ENCODE measurements at regions not wholly inside any gene's neighbourhood (a gene's known extent, or its start where the extent isn't known, plus 50 kb on each side); places are given as distances from the start of the nearest gene placed in this dataset.

DNA sequence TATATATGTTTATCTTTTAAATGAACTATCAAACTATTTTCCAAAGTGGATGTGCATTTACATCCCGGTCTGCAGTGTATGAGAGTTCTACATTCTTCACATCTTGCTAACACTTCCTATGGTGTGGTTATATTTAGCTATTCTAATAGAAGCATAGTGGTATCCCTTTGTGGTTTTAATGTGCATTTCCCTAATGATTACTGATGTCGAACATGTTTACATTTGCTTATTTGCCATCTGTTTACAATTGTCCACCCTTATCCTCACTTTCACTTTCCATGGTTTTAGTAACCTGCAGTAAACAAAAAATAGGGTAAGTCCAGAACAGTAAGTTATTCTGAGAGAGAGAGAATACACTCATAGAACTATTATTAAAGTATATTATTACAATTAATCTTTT lies 360.5 kb upstream of the NAALADL2 start (continued):
- TF ChIP-seq, protein P1, sequence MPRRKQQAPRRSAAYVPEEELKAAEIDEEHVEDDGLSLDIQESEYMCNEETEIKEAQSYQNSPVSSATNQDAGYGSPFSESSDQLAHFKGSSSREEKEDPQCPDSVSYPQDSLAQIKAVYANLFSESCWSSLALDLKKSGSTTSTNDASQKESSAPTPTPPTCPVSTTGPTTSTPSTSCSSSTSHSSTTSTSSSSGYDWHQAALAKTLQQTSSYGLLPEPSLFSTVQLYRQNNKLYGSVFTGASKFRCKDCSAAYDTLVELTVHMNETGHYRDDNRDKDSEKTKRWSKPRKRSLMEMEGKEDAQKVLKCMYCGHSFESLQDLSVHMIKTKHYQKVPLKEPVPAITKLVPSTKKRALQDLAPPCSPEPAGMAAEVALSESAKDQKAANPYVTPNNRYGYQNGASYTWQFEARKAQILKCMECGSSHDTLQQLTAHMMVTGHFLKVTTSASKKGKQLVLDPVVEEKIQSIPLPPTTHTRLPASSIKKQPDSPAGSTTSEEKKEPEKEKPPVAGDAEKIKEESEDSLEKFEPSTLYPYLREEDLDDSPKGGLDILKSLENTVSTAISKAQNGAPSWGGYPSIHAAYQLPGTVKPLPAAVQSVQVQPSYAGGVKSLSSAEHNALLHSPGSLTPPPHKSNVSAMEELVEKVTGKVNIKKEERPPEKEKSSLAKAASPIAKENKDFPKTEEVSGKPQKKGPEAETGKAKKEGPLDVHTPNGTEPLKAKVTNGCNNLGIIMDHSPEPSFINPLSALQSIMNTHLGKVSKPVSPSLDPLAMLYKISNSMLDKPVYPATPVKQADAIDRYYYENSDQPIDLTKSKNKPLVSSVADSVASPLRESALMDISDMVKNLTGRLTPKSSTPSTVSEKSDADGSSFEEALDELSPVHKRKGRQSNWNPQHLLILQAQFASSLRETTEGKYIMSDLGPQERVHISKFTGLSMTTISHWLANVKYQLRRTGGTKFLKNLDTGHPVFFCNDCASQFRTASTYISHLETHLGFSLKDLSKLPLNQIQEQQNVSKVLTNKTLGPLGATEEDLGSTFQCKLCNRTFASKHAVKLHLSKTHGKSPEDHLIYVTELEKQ (tag by site-specific recombination; IDR thresholded peaks at IDR 0.05; ENCODE audit: borderline replicate concordance): no peak
- TF ChIP-seq HOXA7 (CRISPR knock-in tag; IDR thresholded peaks at IDR 0.05; ENCODE audit: borderline replicate concordance): no peak
- TF ChIP-seq, protein P2, sequence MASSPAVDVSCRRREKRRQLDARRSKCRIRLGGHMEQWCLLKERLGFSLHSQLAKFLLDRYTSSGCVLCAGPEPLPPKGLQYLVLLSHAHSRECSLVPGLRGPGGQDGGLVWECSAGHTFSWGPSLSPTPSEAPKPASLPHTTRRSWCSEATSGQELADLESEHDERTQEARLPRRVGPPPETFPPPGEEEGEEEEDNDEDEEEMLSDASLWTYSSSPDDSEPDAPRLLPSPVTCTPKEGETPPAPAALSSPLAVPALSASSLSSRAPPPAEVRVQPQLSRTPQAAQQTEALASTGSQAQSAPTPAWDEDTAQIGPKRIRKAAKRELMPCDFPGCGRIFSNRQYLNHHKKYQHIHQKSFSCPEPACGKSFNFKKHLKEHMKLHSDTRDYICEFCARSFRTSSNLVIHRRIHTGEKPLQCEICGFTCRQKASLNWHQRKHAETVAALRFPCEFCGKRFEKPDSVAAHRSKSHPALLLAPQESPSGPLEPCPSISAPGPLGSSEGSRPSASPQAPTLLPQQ (tag by site-specific recombination; IDR thresholded peaks at IDR 0.05): no peak
- no peak for TF ChIP-seq ZFP3 (tag by site-specific recombination; IDR thresholded peaks at IDR 0.05; ENCODE audit: low read depth)
- no peak for TF ChIP-seq ZNF140 (tag by site-specific recombination; IDR thresholded peaks at IDR 0.05)

DNA sequence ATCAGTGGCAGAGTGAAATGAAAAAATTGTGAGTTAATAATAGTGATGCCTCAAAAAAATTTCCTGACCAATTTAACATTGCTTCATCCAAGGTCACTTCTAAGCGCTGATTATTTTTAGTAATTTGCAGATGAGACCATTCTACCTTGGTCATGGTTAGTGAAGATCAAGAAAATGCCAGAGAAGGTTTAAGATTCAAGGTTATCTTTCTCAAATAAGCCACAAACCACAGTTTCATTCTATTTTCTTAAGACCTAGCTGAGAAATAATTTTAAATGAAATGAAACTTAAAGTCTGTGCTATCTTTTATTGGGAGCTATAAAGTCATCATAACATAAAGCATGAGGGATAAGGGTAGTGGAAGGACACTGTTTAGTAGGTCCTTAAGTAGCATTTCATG lies 353.9 kb upstream of the NAALADL2 start:
- Histone ChIP-seq H3K4me3 (ENCODE audit: low read depth, low read length) (no peak overlapping the region), H3K9me3 (ENCODE audit: control insufficient read depth, insufficient read depth, low read depth, low read length) (no peaks in the 10 kb centered on the region), H3K36me3 (ENCODE audit: control insufficient read depth in 2 of 2, insufficient read depth in 1 of 2, low read length in 2 of 2) (no peaks in the 10 kb centered on the region), H3K4me1 (ENCODE audit: control insufficient read depth, insufficient read depth, low read length) (no peaks in the 10 kb centered on the region), H3K27ac (ENCODE audit: extremely low read depth, low read depth, low read length) (no peak overlapping the region)
- ChIA-PET CTCF (no interaction called here), POLR2A (no interaction called here)
- no peak for TF ChIP-seq ZNF239 (tag by site-specific recombination; IDR thresholded peaks at IDR 0.05)
- TF ChIP-seq ZNF785 (tag by site-specific recombination; IDR thresholded peaks at IDR 0.05): no peak
- TF ChIP-seq SCRT2 (tag by site-specific recombination; IDR thresholded peaks at IDR 0.05): no peak
- no peak for TF ChIP-seq ZNF132 (tag by site-specific recombination; IDR thresholded peaks at IDR 0.05; ENCODE audit: borderline replicate concordance)
- TF ChIP-seq ZNF571 (tag by site-specific recombination; IDR thresholded peaks at IDR 0.05): no peak
- TF ChIP-seq ZNF341 (tag by site-specific recombination; IDR thresholded peaks at IDR 0.05; ENCODE audit: low read depth): no peak
- TF ChIP-seq, protein P3, sequence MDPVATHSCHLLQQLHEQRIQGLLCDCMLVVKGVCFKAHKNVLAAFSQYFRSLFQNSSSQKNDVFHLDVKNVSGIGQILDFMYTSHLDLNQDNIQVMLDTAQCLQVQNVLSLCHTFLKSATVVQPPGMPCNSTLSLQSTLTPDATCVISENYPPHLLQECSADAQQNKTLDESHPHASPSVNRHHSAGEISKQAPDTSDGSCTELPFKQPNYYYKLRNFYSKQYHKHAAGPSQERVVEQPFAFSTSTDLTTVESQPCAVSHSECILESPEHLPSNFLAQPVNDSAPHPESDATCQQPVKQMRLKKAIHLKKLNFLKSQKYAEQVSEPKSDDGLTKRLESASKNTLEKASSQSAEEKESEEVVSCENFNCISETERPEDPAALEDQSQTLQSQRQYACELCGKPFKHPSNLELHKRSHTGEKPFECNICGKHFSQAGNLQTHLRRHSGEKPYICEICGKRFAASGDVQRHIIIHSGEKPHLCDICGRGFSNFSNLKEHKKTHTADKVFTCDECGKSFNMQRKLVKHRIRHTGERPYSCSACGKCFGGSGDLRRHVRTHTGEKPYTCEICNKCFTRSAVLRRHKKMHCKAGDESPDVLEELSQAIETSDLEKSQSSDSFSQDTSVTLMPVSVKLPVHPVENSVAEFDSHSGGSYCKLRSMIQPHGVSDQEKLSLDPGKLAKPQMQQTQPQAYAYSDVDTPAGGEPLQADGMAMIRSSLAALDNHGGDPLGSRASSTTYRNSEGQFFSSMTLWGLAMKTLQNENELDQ (tag by site-specific recombination; IDR thresholded peaks at IDR 0.05; ENCODE audit: low read depth): no peak
- no peak for TF ChIP-seq ZBTB48 (tag by site-specific recombination; IDR thresholded peaks at IDR 0.05)
- TF ChIP-seq GLI4 (tag by site-specific recombination; IDR thresholded peaks at IDR 0.05): no peak
- no peak for TF ChIP-seq OSR2 (tag by site-specific recombination; IDR thresholded peaks at IDR 0.05)
- TF ChIP-seq ZNF76 (tag by site-specific recombination; IDR thresholded peaks at IDR 0.05; ENCODE audit: borderline replicate concordance, low read depth): no peak
- no peak for TF ChIP-seq ZNF830 (tag by site-specific recombination; IDR thresholded peaks at IDR 0.05; ENCODE audit: low read depth)
- TF ChIP-seq ZNF843 (tag by site-specific recombination; IDR thresholded peaks at IDR 0.05): no peak
- no peak for TF ChIP-seq ZNF548 (tag by site-specific recombination; IDR thresholded peaks at IDR 0.05)
- TF ChIP-seq ZNF138 (tag by site-specific recombination; IDR thresholded peaks at IDR 0.05; ENCODE audit: borderline replicate concordance): no peak
- TF ChIP-seq ZNF747 (tag by site-specific recombination; IDR thresholded peaks at IDR 0.05): no peak

All from HEK293 (cell line).